RWPE2 (cell line): ENCODE measurements at regions not wholly inside any gene's neighbourhood (a gene's known extent, or its start where the extent isn't known, plus 50 kb on each side); places are given as distances from the start of the nearest gene placed in this dataset.

ENCODE experiments used
- ATAC-seq: fragments of 200-7000 bp; cut with Tn5 transposase; 3 replicates; pipeline ENCODE4 v1.9.1; 2021; ENCODE audit warnings: low read depth
- DNase-seq: peaks from one replicate; pipeline ENCODE4 v3.0.0-alpha.2; 2020; ENCODE audit warnings: low spot score
- H3K27ac ChIP-seq: fragments of 450-650 bp; 2 replicates; pipeline ENCODE4 v1.5.1; 2017; ENCODE audit warnings: mild to moderate bottlenecking; ENCODE audit not compliant: poor library complexity, severe bottlenecking
- H3K27me3 ChIP-seq: fragments of 250-450 bp; sonication (Bioruptor Pico); 2 replicates; pipeline ENCODE4 v1.5.1; 2021; ENCODE audit warnings: mild to moderate bottlenecking, moderate library complexity; ENCODE audit not compliant: insufficient read depth, poor library complexity, severe bottlenecking
- H3K36me3 ChIP-seq: fragments of 250-450 bp; sonication (Bioruptor Pico); 2 replicates; pipeline ENCODE4 v1.5.1; 2020; ENCODE audit warnings: low read depth, mild to moderate bottlenecking, moderate library complexity
- H3K4me1 ChIP-seq: fragments of 250-450 bp; sonication (Bioruptor Pico); 2 replicates; pipeline ENCODE4 v1.5.1; 2021; ENCODE audit warnings: mild to moderate bottlenecking, moderate library complexity; ENCODE audit not compliant: insufficient read depth, poor library complexity, severe bottlenecking
- H3K4me3 ChIP-seq: fragments of 250-450 bp; sonication (Bioruptor Pico); 2 replicates; pipeline ENCODE4 v1.5.1; 2021; ENCODE audit warnings: mild to moderate bottlenecking, moderate library complexity; ENCODE audit not compliant: severe bottlenecking
- H3K9me3 ChIP-seq: fragments of 250-450 bp; sonication (Bioruptor Pico); 2 replicates; pipeline ENCODE4 v1.5.1; 2021; ENCODE audit warnings: mild to moderate bottlenecking, moderate library complexity; ENCODE audit not compliant: severe bottlenecking
- CTCF ChIP-seq: fragments of 450-650 bp; IDR thresholded peaks from one replicate; pipeline ENCODE4 v1.5.1; 2017; ENCODE audit warnings: mild to moderate bottlenecking, moderate library complexity; ENCODE audit not compliant: poor library complexity, severe bottlenecking

GRCh38 chr9:109974918-109975276, 194.9 kb downstream of the PALM2AKAP2 start:
- H3K4me1 ChIP-seq = no peaks in the 10 kb centered on the region

GRCh38 chr9:109975574-109976295, 195.7 kb downstream of the PALM2AKAP2 start:
- Histone ChIP-seq H3K27me3 (no peaks in the 10 kb centered on the region), H3K4me3 (no peak overlapping the region), H3K36me3 (no peaks in the 10 kb centered on the region), H3K9me3 (no peaks in the 10 kb centered on the region), H3K4me1 (no peaks in the 10 kb centered on the region), H3K27ac (no peak overlapping the region)
- ATAC-seq (no peak), DNase-seq (no peak)
- no peak for TF ChIP-seq CTCF

More at GRCh38 chr9:109974918-109975276, 194.9 kb downstream of the PALM2AKAP2 start:
- Histone ChIP-seq H3K36me3 (no peaks in the 10 kb centered on the region), H3K9me3 (no peaks in the 10 kb centered on the region), H3K27ac (no peak overlapping the region), H3K4me3 (no peak overlapping the region), H3K27me3 (no peaks in the 10 kb centered on the region)
- no peak for TF ChIP-seq CTCF
- ATAC-seq (no peak), DNase-seq (no peak)

- Histone ChIP-seq H3K4me3 (no peak overlapping the region), H3K27ac (no peak overlapping the region), H3K27me3 (no peaks in the 10 kb centered on the region), H3K36me3 (no peaks in the 10 kb centered on the region), H3K4me1 (no peaks in the 10 kb centered on the region), H3K9me3 (no peaks in the 10 kb centered on the region)
- ATAC-seq (no peak), DNase-seq (no peak)
- TF ChIP-seq CTCF = no peak
These were observed 196.3 kb downstream of the PALM2AKAP2 start for GRCh38 chr9:109976303-109976702.

- Histone ChIP-seq H3K27ac (no peak overlapping the region), H3K27me3 (no peaks in the 10 kb centered on the region), H3K36me3 (no peaks in the 10 kb centered on the region), H3K4me1 (no peaks in the 10 kb centered on the region), H3K4me3 (no peak overlapping the region), H3K9me3 (no peaks in the 10 kb centered on the region)
- ATAC-seq = no peak
- DNase-seq = no peak
- TF ChIP-seq CTCF = no peak
These were observed 197.5 kb downstream of the PALM2AKAP2 start for GRCh38 chr9:109977521-109977920.

- Histone ChIP-seq H3K27ac (no peak overlapping the region), H3K4me3 (no peak overlapping the region), H3K9me3 (no peaks in the 10 kb centered on the region), H3K36me3 (no peaks in the 10 kb centered on the region), H3K4me1 (peaks cover 5% of the 10 kb centered on the region), H3K27me3 (no peaks in the 10 kb centered on the region)
- no peak for TF ChIP-seq CTCF
- ATAC-seq (no peak), DNase-seq (no peak)
These were observed 201.1 kb downstream of the PALM2AKAP2 start for GRCh38 chr9:109981091-109981490.
